Neural progenitor cell (in vitro differentiated cells): ENCODE measurements at regions not wholly inside any gene's neighbourhood (a gene's known extent, or its start where the extent isn't known, plus 50 kb on each side); places are given as distances from the start of the nearest gene placed in this dataset.

ENCODE experiments used
- DNase-seq: peaks from one replicate; pipeline ENCODE4 v3.0.0-alpha.2; 2016; ENCODE audit warnings: low spot score
- H2AFZ ChIP-seq: fragments of 200-600 bp; sonication (generic); replicated peaks from 2 replicates; pipeline ENCODE4 v1.6.1; 2016; ENCODE audit warnings: antibody characterized with exemption
- H3F3A ChIP-seq: fragments of 200-600 bp; sonication (generic); 2 replicates; pipeline ENCODE4 v1.6.1; 2016; ENCODE audit warnings: antibody characterized with exemption, low read depth
- H3K27ac ChIP-seq: fragments of 200-600 bp; sonication (generic); 2 replicates; pipeline ENCODE4 v1.5.1; 2016; ENCODE audit warnings: mild to moderate bottlenecking
- H3K27me3 ChIP-seq: fragments of 200-600 bp; sonication (generic); 2 replicates; pipeline ENCODE4 v1.6.1; 2016; ENCODE audit warnings: mild to moderate bottlenecking, moderate library complexity
- H3K36me3 ChIP-seq: fragments of 200-600 bp; sonication (generic); 2 replicates; pipeline ENCODE4 v1.5.1; 2016
- H3K4me1 ChIP-seq: fragments of 200-600 bp; sonication (generic); 2 replicates; pipeline ENCODE4 v1.6.1; 2016; ENCODE audit warnings: mixed run types
- H3K4me2 ChIP-seq: fragments of 200-600 bp; sonication (generic); 2 replicates; pipeline ENCODE4 v1.6.1; 2016
- H3K4me3 ChIP-seq: fragments of 200-600 bp; sonication (generic); 2 replicates; pipeline ENCODE4 v1.5.1; 2016
- H3K79me2 ChIP-seq: fragments of 200-600 bp; sonication (generic); 2 replicates; pipeline ENCODE4 v1.6.1; 2016; ENCODE audit warnings: low read depth
- H3K9ac ChIP-seq: fragments of 200-600 bp; sonication (generic); 2 replicates; pipeline ENCODE4 v1.6.1; 2016
- H3K9me3 ChIP-seq: fragments of 200-600 bp; sonication (generic); 2 replicates; pipeline ENCODE4 v1.5.1; 2016; ENCODE audit warnings: low read depth
- H4K20me1 ChIP-seq: fragments of 200-600 bp; sonication (generic); 2 replicates; pipeline ENCODE4 v1.6.1; 2016; ENCODE audit warnings: low read depth
- H3K27ac Mint-ChIP-seq: 3 replicates; pipeline ENCODE4 v1.8.0; 2021; ENCODE audit warnings: mixed read lengths
- H3K27me3 Mint-ChIP-seq: 2 replicates; pipeline ENCODE4 v1.8.0; 2022; ENCODE audit warnings: low read depth, mild to moderate bottlenecking, inconsistent platforms, moderate library complexity, mixed read lengths; ENCODE audit not compliant: insufficient read depth
- H3K36me3 Mint-ChIP-seq: 3 replicates; pipeline ENCODE4 v1.8.0; 2021; ENCODE audit warnings: mixed read lengths
- H3K4me1 Mint-ChIP-seq: 3 replicates; pipeline ENCODE4 v1.8.0; 2021; ENCODE audit warnings: mixed read lengths
- H3K4me3 Mint-ChIP-seq: 3 replicates; pipeline ENCODE4 v1.8.0; 2021; ENCODE audit warnings: mild to moderate bottlenecking, moderate library complexity, mixed read lengths
- H3K9me3 Mint-ChIP-seq: 3 replicates; pipeline ENCODE4 v1.8.0; 2020; ENCODE audit warnings: mixed read lengths
- CTCF ChIP-seq: fragments of 200-600 bp; sonication (generic); IDR thresholded peaks from 2 replicates; pipeline ENCODE4 v1.5.1; 2017; ENCODE audit warnings: antibody characterized with exemption, mild to moderate bottlenecking
- EZH2 ChIP-seq: fragments of 200-600 bp; sonication (generic); IDR thresholded peaks from 2 replicates; pipeline ENCODE4 v1.6.1; 2017; ENCODE audit warnings: antibody characterized with exemption, mild to moderate bottlenecking, moderate library complexity
- EZH2phosphoT487 ChIP-seq: fragments of 200-600 bp; sonication (generic); IDR thresholded peaks from 2 replicates; pipeline ENCODE4 v1.6.1; 2017; ENCODE audit warnings: antibody characterized with exemption

GRCh38 chr2:37795456-37795855 lies 124.0 kb upstream of the CDC42EP3 start:
- no peaks in the 10 kb centered on the region for H3K27me3 ChIP-seq
- TF ChIP-seq EZH2, result no peak
- no peak for TF ChIP-seq CTCF
- no peak for TF ChIP-seq EZH2phosphoT487
- no peaks in the 10 kb centered on the region for H3K36me3 ChIP-seq
- DNase-seq, result no peak
- no peaks in the 10 kb centered on the region for H3K36me3 Mint-ChIP-seq
- H3K4me1 Mint-ChIP-seq, result no peaks in the 10 kb centered on the region
- no peak overlapping the region for H3K4me3 Mint-ChIP-seq
- H3K4me3 ChIP-seq, result no peak overlapping the region
- H3K4me2 ChIP-seq, result no peak overlapping the region
- H4K20me1 ChIP-seq, result no peaks in the 10 kb centered on the region
- no peaks in the 10 kb centered on the region for H3F3A ChIP-seq
- no peaks in the 10 kb centered on the region for H3K9me3 Mint-ChIP-seq
- H3K27ac Mint-ChIP-seq, result no peak overlapping the region
- no peaks in the 10 kb centered on the region for H3K9me3 ChIP-seq
- H3K27ac ChIP-seq, result no peak overlapping the region
- no peak overlapping the region for H3K9ac ChIP-seq
- H3K4me1 ChIP-seq, result no peaks in the 10 kb centered on the region
- H3K79me2 ChIP-seq, result no peaks in the 10 kb centered on the region
- peaks cover 3% of the 10 kb centered on the region for H3K27me3 Mint-ChIP-seq
- no peak overlapping the region for H2AFZ ChIP-seq

- no peak for TF ChIP-seq CTCF
- TF ChIP-seq EZH2phosphoT487, result no peak
- no peak for TF ChIP-seq EZH2
- Histone ChIP-seq H3K4me1 (no peaks in the 10 kb centered on the region), H3K9me3 (no peaks in the 10 kb centered on the region), H3K27me3 (no peaks in the 10 kb centered on the region), H3K4me2 (no peak overlapping the region), H4K20me1 (no peaks in the 10 kb centered on the region), H3K27ac (no peak overlapping the region), H3F3A (no peaks in the 10 kb centered on the region), H3K79me2 (no peaks in the 10 kb centered on the region), H3K9ac (no peak overlapping the region), H2AFZ (no peak overlapping the region), H3K4me3 (no peak overlapping the region), H3K36me3 (no peaks in the 10 kb centered on the region)
- H3K9me3 Mint-ChIP-seq, result no peaks in the 10 kb centered on the region
- no peak for DNase-seq
- no peaks in the 10 kb centered on the region for H3K4me1 Mint-ChIP-seq
- no peak overlapping the region for H3K27ac Mint-ChIP-seq
- H3K36me3 Mint-ChIP-seq, result no peaks in the 10 kb centered on the region
- no peak overlapping the region for H3K4me3 Mint-ChIP-seq
- H3K27me3 Mint-ChIP-seq, result peaks cover 3% of the 10 kb centered on the region
Observed at GRCh38 chr2:37795938-37796337, 124.5 kb upstream of the CDC42EP3 start.

DNA sequence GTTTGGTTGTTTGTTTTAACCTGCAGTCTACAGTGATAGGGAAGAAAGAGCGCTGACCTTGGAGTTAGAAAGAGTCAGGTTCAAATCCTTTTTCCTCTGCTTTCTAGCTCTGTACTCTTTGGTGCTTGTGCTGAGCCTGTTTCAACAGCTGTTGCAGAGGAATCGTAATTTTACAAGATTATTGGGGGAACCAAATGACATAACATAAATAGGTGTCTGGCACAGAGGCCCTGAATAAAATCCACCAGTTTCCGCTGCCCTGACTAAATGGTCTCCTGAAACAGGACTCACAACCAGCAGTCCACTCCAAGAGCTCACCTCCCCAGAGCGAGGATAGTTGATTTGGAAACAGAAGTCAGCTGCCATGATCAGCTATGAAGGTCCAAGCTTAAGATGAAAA lies 125.0 kb upstream of the CDC42EP3 start:
- no peaks in the 10 kb centered on the region for H3K36me3 ChIP-seq
- Mint-ChIP-seq H3K27ac (no peak overlapping the region), H3K36me3 (no peaks in the 10 kb centered on the region), H3K4me1 (no peaks in the 10 kb centered on the region), H3K4me3 (no peak overlapping the region), H3K9me3 (no peaks in the 10 kb centered on the region), H3K27me3 (peaks cover 3% of the 10 kb centered on the region)
- no peak overlapping the region for H3K4me3 ChIP-seq
- H4K20me1 ChIP-seq, result no peaks in the 10 kb centered on the region
- no peaks in the 10 kb centered on the region for H3F3A ChIP-seq
- H3K9me3 ChIP-seq, result no peaks in the 10 kb centered on the region
- no peak overlapping the region for H3K27ac ChIP-seq
- no peak overlapping the region for H3K9ac ChIP-seq
- no peak for TF ChIP-seq CTCF
- no peak for TF ChIP-seq EZH2phosphoT487
- no peak for TF ChIP-seq EZH2
- DNase-seq, result no peak
- no peaks in the 10 kb centered on the region for H3K4me1 ChIP-seq
- H3K27me3 ChIP-seq, result no peaks in the 10 kb centered on the region
- no peaks in the 10 kb centered on the region for H3K79me2 ChIP-seq
- no peak overlapping the region for H3K4me2 ChIP-seq
- no peak overlapping the region for H2AFZ ChIP-seq

- Histone ChIP-seq H3K79me2 (no peaks in the 10 kb centered on the region), H3K36me3 (no peaks in the 10 kb centered on the region), H3K9ac (no peak overlapping the region), H2AFZ (no peak overlapping the region), H4K20me1 (no peaks in the 10 kb centered on the region), H3K9me3 (no peaks in the 10 kb centered on the region), H3K4me2 (no peak overlapping the region), H3K27ac (no peak overlapping the region), H3K4me3 (no peak overlapping the region), H3K4me1 (no peaks in the 10 kb centered on the region), H3K27me3 (no peaks in the 10 kb centered on the region), H3F3A (no peaks in the 10 kb centered on the region)
- no peak for TF ChIP-seq EZH2phosphoT487
- Mint-ChIP-seq H3K27ac (no peak overlapping the region), H3K4me1 (no peaks in the 10 kb centered on the region), H3K9me3 (no peaks in the 10 kb centered on the region), H3K36me3 (no peaks in the 10 kb centered on the region), H3K27me3 (peaks cover 3% of the 10 kb centered on the region), H3K4me3 (no peak overlapping the region)
- DNase-seq, result no peak
Observed at GRCh38 chr2:37797081-37797480, 125.6 kb upstream of the CDC42EP3 start.
